Body of pancreas (tissue), 4 donors: ENCODE measurements at regions not wholly inside any gene's neighbourhood (a gene's known extent, or its start where the extent isn't known, plus 50 kb on each side); places are given as distances from the start of the nearest gene placed in this dataset.

Source experiments
- ATAC-seq: fragments of 150-250 bp; one replicate; pipeline ENCODE4 v1.9.1; 2016
- DNase-seq, 4 donors: peaks; one replicate each; pipeline ENCODE4 v3.0.0-alpha.2; 2019
- H3K27ac ChIP-seq, 4 donors: fragments of 200-600 bp; sonication (generic); 1 replicate in 3 of 4; 2 replicates in 1 of 4; pipeline versions ENCODE4 v1.5.1 to v1.6.1; 2016 to 2019; ENCODE audit warnings: mild to moderate bottlenecking in 1 of 4, mixed read lengths in 1 of 4, moderate library complexity in 1 of 4
- H3K27me3 ChIP-seq, 2 donors: fragments of 200-600 bp; sonication (generic); one replicate each; pipeline ENCODE4 v1.6.0; 2016; ENCODE audit warnings: mild to moderate bottlenecking in 1 of 2
- H3K36me3 ChIP-seq, 2 donors: fragments of 200-600 bp; sonication (generic); replicated peaks in 1 of 2; 2 replicates each; pipeline ENCODE4 v1.5.1; 2016; ENCODE audit warnings: low read depth in 2 of 2; ENCODE audit not compliant: insufficient read depth in 1 of 2
- H3K4me1 ChIP-seq: fragments of 200-600 bp; sonication (generic); one replicate; pipeline ENCODE4 v1.6.0; 2016
- H3K4me3 ChIP-seq, 2 donors: fragments of 200-600 bp; sonication (generic); 1 replicate in 1 of 2; 2 replicates in 1 of 2; pipeline ENCODE4 v1.5.1; 2016 to 2019
- H3K9me3 ChIP-seq, 3 donors: fragments of 200-600 bp; sonication (generic); 1 replicate in 2 of 3; 2 replicates in 1 of 3; pipeline ENCODE4 v1.5.1; 2016
- POLR2A ChIP-seq, 3 donors: fragments of 450-650 bp; IDR thresholded peaks; one replicate each; pipeline ENCODE4 v1.6.1; 2016; ENCODE audit warnings: antibody characterized with exemption in 3 of 3, mild to moderate bottlenecking in 2 of 3
- WGBS, 2 donors: methylation state at CpG; one replicate each; pipeline ENCODE4 v1.1.5; 2017; 5-methylcytosine and 5-hydroxymethylcytosine counted together
- intact Hi-C: fragments of 100-400 bp; cut with DNase I; formaldehyde crosslinking; loops from one replicate; pipeline ENCODE4 v1.15.1; 2023
- TF ChIP-seq, protein P1 (sequence below), 7 experiments: fragments of 450-650 bp in 4 of 7; fragments of 200-600 bp in 3 of 7; sonication (generic) in 3 of 7; IDR thresholded peaks; one replicate each; pipeline ENCODE4 v1.5.1; 2016 to 2019; ENCODE audit warnings: antibody characterized with exemption in 7 of 7

DNA sequence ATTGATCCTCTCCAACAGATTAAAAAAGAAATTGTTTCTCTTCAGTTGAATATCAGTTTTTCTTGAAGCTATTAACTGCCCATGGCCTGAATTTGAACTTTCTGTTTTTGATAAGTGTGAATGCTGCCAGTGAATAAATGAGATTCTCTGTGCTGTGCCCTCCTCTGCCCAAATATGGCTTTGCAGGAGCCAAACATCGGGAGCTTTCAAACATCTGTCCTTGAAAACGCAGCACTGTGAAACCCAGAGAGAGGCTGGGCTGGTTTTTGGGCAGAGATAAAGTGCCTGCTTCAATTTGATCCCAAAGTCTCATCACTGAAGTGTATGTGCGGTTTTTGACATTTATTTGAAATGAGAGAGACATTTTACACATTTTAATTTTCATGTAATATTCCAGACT is 268.3 kb upstream of the SHH start:
- Histone ChIP-seq H3K27ac (no peak overlapping the region), H3K4me1 (no peaks in the 10 kb centered on the region), H3K9me3 (no peaks in the 10 kb centered on the region), H3K4me3 (no peak overlapping the region), H3K36me3 (no peaks in the 10 kb centered on the region), H3K27me3 (no peaks in the 10 kb centered on the region)
- 22 to 26% methylated on average over 3 of the region's 3 CpGs for WGBS, 2 donors
- ATAC-seq (no peak), DNase-seq (no peak)
- no peak for TF ChIP-seq POLR2A (IDR thresholded peaks at IDR 0.05)
- TF ChIP-seq, protein P1, sequence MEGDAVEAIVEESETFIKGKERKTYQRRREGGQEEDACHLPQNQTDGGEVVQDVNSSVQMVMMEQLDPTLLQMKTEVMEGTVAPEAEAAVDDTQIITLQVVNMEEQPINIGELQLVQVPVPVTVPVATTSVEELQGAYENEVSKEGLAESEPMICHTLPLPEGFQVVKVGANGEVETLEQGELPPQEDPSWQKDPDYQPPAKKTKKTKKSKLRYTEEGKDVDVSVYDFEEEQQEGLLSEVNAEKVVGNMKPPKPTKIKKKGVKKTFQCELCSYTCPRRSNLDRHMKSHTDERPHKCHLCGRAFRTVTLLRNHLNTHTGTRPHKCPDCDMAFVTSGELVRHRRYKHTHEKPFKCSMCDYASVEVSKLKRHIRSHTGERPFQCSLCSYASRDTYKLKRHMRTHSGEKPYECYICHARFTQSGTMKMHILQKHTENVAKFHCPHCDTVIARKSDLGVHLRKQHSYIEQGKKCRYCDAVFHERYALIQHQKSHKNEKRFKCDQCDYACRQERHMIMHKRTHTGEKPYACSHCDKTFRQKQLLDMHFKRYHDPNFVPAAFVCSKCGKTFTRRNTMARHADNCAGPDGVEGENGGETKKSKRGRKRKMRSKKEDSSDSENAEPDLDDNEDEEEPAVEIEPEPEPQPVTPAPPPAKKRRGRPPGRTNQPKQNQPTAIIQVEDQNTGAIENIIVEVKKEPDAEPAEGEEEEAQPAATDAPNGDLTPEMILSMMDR (IDR thresholded peaks at IDR 0.05), result no peak
- intact Hi-C loops, result no loop called here

- no peak for DNase-seq
- no peaks in the 10 kb centered on the region for H3K27me3 ChIP-seq
- no peak overlapping the region for H3K27ac ChIP-seq
- 80 to 87% methylated on average over 2 to 9 of the region's 11 CpGs for WGBS, 2 donors
- no peak for ATAC-seq
- no peaks in the 10 kb centered on the region for H3K9me3 ChIP-seq
- no peaks in the 10 kb centered on the region for H3K4me1 ChIP-seq
- no peaks in the 10 kb centered on the region for H3K36me3 ChIP-seq
- no peak overlapping the region for H3K4me3 ChIP-seq
- intact Hi-C loops, result no loop called here
- TF ChIP-seq POLR2A (IDR thresholded peaks at IDR 0.05), result no peak
- TF ChIP-seq, protein P1 (IDR thresholded peaks at IDR 0.05), result no peak
These were observed 267.8 kb upstream of the SHH start for GRCh38 chr7:156080046-156080445.

- intact Hi-C loops, result no loop called here
- no peaks in the 10 kb centered on the region for H3K9me3 ChIP-seq
- TF ChIP-seq POLR2A (IDR thresholded peaks at IDR 0.05), result no peak
- 82 to 87% methylated on average over 15 of the region's 15 CpGs for WGBS, 2 donors
- no peaks in the 10 kb centered on the region for H3K27me3 ChIP-seq
- ATAC-seq (no peak), DNase-seq (no peak)
- no peak overlapping the region for H3K27ac ChIP-seq
- no peaks in the 10 kb centered on the region for H3K4me1 ChIP-seq
- H3K36me3 ChIP-seq, result no peaks in the 10 kb centered on the region
- H3K4me3 ChIP-seq, result no peak overlapping the region
These were observed 266.9 kb upstream of the SHH start for GRCh38 chr7:156079156-156079555.

DNA sequence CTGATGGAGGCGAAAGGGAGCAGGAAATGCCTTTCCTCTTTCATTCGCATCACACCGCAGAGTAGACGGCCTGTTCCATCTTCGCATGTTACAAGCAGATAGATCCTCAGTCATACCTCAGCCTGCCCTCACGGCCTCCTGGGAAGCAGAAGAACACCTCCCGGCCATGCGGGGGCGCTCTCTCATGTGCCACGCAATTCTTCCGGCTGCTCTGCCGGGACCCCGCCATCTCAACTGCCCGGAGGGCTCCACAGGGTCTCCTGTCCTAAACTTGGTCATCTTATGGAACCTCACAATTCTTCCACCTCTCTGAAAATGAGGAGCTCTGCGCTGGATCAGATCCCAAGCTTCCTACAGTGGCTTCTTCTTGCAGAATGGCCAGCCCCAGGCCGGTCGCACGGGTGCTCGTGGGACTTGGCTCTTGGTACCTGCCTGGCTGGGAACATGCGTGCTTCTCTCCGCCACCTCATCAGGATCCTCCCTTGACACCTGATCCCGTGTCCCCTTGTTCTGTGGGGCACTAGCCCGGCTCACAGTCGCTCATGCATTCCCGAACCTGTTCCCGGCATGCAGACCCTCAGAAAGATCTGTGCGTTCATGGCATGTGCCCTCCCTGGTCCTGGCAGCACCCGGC is 262.8 kb upstream of the SHH start:
- intact Hi-C loops, result no loop called here
- DNase-seq, result no peak
- no peaks in the 10 kb centered on the region for H3K27me3 ChIP-seq
- no peaks in the 10 kb centered on the region for H3K4me1 ChIP-seq
- no peaks in the 10 kb centered on the region for H3K36me3 ChIP-seq
- H3K9me3 ChIP-seq, result no peaks in the 10 kb centered on the region
- H3K4me3 ChIP-seq, result no peak overlapping the region
- no peak for ATAC-seq
- WGBS, 2 donors, result 82 to 86% methylated on average over 22 to 28 of the region's 28 CpGs
- no peak overlapping the region for H3K27ac ChIP-seq
- no peak for TF ChIP-seq POLR2A (IDR thresholded peaks at IDR 0.05)
- TF ChIP-seq, protein P1 (IDR thresholded peaks at IDR 0.05), result no peak

GRCh38 chr7:156074084-156074483 is 261.8 kb upstream of the SHH start:
- no peak for ATAC-seq
- H3K36me3 ChIP-seq, result no peaks in the 10 kb centered on the region
- no peaks in the 10 kb centered on the region for H3K27me3 ChIP-seq
- intact Hi-C loops, result no loop called here
- TF ChIP-seq, protein P1 (IDR thresholded peaks at IDR 0.05), result no peak
- TF ChIP-seq POLR2A (IDR thresholded peaks at IDR 0.05), result no peak
- no peak overlapping the region for H3K4me3 ChIP-seq
- whole genome bisulfite sequencing, 2 donors, result 78 to 85% methylated on average over 11 of the region's 11 CpGs
- no peaks in the 10 kb centered on the region for H3K9me3 ChIP-seq
- H3K4me1 ChIP-seq, result no peaks in the 10 kb centered on the region
- no peak for DNase-seq
- no peak overlapping the region for H3K27ac ChIP-seq
